ENCODE measurements at regions not wholly inside any gene's neighbourhood (a gene's known extent, or its start where the extent isn't known, plus 50 kb on each side); places are given as distances from the start of the nearest gene placed in this dataset.

- TF ChIP-seq, protein P1, sequence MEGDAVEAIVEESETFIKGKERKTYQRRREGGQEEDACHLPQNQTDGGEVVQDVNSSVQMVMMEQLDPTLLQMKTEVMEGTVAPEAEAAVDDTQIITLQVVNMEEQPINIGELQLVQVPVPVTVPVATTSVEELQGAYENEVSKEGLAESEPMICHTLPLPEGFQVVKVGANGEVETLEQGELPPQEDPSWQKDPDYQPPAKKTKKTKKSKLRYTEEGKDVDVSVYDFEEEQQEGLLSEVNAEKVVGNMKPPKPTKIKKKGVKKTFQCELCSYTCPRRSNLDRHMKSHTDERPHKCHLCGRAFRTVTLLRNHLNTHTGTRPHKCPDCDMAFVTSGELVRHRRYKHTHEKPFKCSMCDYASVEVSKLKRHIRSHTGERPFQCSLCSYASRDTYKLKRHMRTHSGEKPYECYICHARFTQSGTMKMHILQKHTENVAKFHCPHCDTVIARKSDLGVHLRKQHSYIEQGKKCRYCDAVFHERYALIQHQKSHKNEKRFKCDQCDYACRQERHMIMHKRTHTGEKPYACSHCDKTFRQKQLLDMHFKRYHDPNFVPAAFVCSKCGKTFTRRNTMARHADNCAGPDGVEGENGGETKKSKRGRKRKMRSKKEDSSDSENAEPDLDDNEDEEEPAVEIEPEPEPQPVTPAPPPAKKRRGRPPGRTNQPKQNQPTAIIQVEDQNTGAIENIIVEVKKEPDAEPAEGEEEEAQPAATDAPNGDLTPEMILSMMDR (IDR thresholded peaks at IDR 0.05), result no peak
- TF ChIP-seq POLR2A (IDR thresholded peaks at IDR 0.05), result no peak
Measured at GRCh38 chr12:85626001-85626783, 210.0 kb downstream of the RASSF9 start.

Measured in Peyer's patch (tissue), 4 donors.